DOHH2 (cell line): ENCODE measurements at regions not wholly inside any gene's neighbourhood (a gene's known extent, or its start where the extent isn't known, plus 50 kb on each side); places are given as distances from the start of the nearest gene placed in this dataset.

Experiments
- H3F3A ChIP-seq: fragments of 200-600 bp; sonication (generic), shearing (Covaris generic); 2 replicates; pipeline ENCODE4 v1.6.0; 2016; ENCODE audit warnings: antibody characterized with exemption, mild to moderate bottlenecking; ENCODE audit not compliant: control insufficient read depth, insufficient read depth
- H3K27ac ChIP-seq: fragments of 200-600 bp; sonication (generic); 2 replicates; pipeline ENCODE4 v1.5.1; 2014; ENCODE audit warnings: low read depth, mild to moderate bottlenecking, low read length, moderate library complexity
- H3K27me3 ChIP-seq: fragments of 200-600 bp; sonication (generic); 2 replicates; pipeline ENCODE4 v1.6.1; 2014; ENCODE audit warnings: mild to moderate bottlenecking, low read length, mixed read lengths; ENCODE audit not compliant: control insufficient read depth
- H3K36me3 ChIP-seq: fragments of 200-600 bp; sonication (generic); 2 replicates; pipeline ENCODE4 v1.6.1; 2014; ENCODE audit warnings: mild to moderate bottlenecking, low read length, moderate library complexity, mixed read lengths; ENCODE audit not compliant: control insufficient read depth
- H3K4me1 ChIP-seq: fragments of 200-600 bp; sonication (generic); 2 replicates; pipeline ENCODE4 v1.6.1; 2014; ENCODE audit warnings: mild to moderate bottlenecking, low read length, mixed read lengths; ENCODE audit not compliant: control insufficient read depth
- H3K4me2 ChIP-seq: fragments of 200-600 bp; sonication (generic); 2 replicates; pipeline ENCODE4 v1.6.0; 2014; ENCODE audit warnings: mild to moderate bottlenecking, low read length, moderate library complexity
- H3K4me3 ChIP-seq: fragments of 200-600 bp; sonication (generic); 2 replicates; pipeline ENCODE4 v1.5.1; 2014; ENCODE audit warnings: mild to moderate bottlenecking, low read length, mixed read lengths
- H3K79me2 ChIP-seq: fragments of 200-600 bp; sonication (generic); 2 replicates; pipeline ENCODE4 v1.6.1; 2014; ENCODE audit warnings: mild to moderate bottlenecking, low read length, mixed read lengths; ENCODE audit not compliant: control insufficient read depth
- H3K9me2 ChIP-seq: fragments of 200-600 bp; sonication (generic); replicated peaks from 2 replicates; pipeline ENCODE4 v1.6.1; 2014; ENCODE audit warnings: mild to moderate bottlenecking, low read length, mixed read lengths; ENCODE audit not compliant: control insufficient read depth
- H3K9me3 ChIP-seq: fragments of 200-600 bp; sonication (generic); 2 replicates; pipeline ENCODE4 v1.6.1; 2014; ENCODE audit warnings: antibody characterized with exemption, low read length, mixed read lengths; ENCODE audit not compliant: control insufficient read depth, insufficient read depth
- H4K20me1 ChIP-seq: fragments of 200-600 bp; sonication (generic); 2 replicates; pipeline ENCODE4 v1.6.0; 2014; ENCODE audit warnings: low read depth, mild to moderate bottlenecking, antibody characterized with exemption, low read length, moderate library complexity; ENCODE audit not compliant: control insufficient read depth, insufficient read depth
- EZH2phosphoT487 ChIP-seq: fragments of 200-600 bp; sonication (generic); IDR thresholded peaks from 2 replicates; pipeline ENCODE4 v1.6.1; 2017; ENCODE audit warnings: borderline replicate concordance, mild to moderate bottlenecking, antibody characterized with exemption, low read length, moderate library complexity, mixed read lengths
- TF ChIP-seq, protein P1 (sequence below): fragments of 200-600 bp; sonication (generic); IDR thresholded peaks from one replicate; pipeline ENCODE4 v1.5.1; 2014; ENCODE audit warnings: antibody characterized with exemption, mild to moderate bottlenecking, low read depth, low read length; ENCODE audit not compliant: poor library complexity, severe bottlenecking

DNA sequence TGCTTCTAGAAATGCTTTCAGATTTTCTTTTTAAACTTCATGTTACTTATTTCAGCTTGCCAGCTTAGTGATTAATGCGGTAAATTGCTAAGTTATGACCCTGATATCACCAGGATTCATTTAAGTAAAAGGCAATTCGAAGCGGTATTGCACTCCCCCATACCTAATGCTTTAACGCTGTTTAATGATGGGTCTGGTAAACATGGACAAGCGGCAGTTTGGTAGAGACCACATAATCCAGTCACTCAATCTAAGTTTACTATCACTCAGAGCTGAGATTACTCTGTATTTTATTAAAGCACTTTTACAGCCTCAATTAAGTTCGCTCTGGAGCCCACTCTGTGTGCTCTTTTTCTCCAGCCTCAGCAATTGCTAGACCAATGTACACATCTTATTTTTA, 118.2 kb upstream of the SCN7A start:
- Histone ChIP-seq H3K36me3 (no peaks in the 10 kb centered on the region), H3K27ac (no peak overlapping the region), H3F3A (no peaks in the 10 kb centered on the region), H3K9me2 (no peaks in the 10 kb centered on the region), H3K4me3 (no peak overlapping the region), H3K27me3 (no peaks in the 10 kb centered on the region), H3K4me2 (no peak overlapping the region), H3K9me3 (no peaks in the 10 kb centered on the region), H4K20me1 (no peaks in the 10 kb centered on the region), H3K79me2 (no peaks in the 10 kb centered on the region), H3K4me1 (no peaks in the 10 kb centered on the region)
- TF ChIP-seq, protein P1, sequence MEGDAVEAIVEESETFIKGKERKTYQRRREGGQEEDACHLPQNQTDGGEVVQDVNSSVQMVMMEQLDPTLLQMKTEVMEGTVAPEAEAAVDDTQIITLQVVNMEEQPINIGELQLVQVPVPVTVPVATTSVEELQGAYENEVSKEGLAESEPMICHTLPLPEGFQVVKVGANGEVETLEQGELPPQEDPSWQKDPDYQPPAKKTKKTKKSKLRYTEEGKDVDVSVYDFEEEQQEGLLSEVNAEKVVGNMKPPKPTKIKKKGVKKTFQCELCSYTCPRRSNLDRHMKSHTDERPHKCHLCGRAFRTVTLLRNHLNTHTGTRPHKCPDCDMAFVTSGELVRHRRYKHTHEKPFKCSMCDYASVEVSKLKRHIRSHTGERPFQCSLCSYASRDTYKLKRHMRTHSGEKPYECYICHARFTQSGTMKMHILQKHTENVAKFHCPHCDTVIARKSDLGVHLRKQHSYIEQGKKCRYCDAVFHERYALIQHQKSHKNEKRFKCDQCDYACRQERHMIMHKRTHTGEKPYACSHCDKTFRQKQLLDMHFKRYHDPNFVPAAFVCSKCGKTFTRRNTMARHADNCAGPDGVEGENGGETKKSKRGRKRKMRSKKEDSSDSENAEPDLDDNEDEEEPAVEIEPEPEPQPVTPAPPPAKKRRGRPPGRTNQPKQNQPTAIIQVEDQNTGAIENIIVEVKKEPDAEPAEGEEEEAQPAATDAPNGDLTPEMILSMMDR, result no peak
- TF ChIP-seq EZH2phosphoT487, result no peak

DNA sequence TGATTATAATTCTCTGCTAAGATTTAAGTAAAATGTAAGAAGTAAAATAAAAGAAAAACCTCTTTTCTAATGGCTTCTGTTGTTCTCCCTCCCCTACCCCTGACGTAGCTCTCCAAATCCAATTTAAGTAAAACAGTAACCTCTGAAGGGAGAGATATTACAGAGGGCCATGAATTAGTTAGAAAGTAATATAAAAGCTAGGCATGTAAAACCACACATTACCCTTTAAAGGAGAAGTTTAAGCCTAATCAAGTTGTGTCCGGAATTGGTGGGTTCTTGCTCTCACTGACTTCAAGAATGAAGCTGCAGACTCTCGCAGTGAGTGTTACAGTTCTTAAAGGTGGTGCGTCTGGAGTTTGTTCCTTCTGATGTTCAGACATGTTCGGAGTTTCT, 116.9 kb upstream of the SCN7A start:
- H3K36me3 ChIP-seq, result no peaks in the 10 kb centered on the region
- no peak for TF ChIP-seq EZH2phosphoT487
- TF ChIP-seq, protein P1, result no peak
- no peaks in the 10 kb centered on the region for H3F3A ChIP-seq
- H3K9me2 ChIP-seq, result no peaks in the 10 kb centered on the region
- no peaks in the 10 kb centered on the region for H3K9me3 ChIP-seq
- H3K79me2 ChIP-seq, result no peaks in the 10 kb centered on the region
- no peaks in the 10 kb centered on the region for H3K4me1 ChIP-seq
- H4K20me1 ChIP-seq, result no peaks in the 10 kb centered on the region
- no peak overlapping the region for H3K4me3 ChIP-seq
- H3K27me3 ChIP-seq, result no peaks in the 10 kb centered on the region
- no peak overlapping the region for H3K4me2 ChIP-seq
- no peak overlapping the region for H3K27ac ChIP-seq

DNA sequence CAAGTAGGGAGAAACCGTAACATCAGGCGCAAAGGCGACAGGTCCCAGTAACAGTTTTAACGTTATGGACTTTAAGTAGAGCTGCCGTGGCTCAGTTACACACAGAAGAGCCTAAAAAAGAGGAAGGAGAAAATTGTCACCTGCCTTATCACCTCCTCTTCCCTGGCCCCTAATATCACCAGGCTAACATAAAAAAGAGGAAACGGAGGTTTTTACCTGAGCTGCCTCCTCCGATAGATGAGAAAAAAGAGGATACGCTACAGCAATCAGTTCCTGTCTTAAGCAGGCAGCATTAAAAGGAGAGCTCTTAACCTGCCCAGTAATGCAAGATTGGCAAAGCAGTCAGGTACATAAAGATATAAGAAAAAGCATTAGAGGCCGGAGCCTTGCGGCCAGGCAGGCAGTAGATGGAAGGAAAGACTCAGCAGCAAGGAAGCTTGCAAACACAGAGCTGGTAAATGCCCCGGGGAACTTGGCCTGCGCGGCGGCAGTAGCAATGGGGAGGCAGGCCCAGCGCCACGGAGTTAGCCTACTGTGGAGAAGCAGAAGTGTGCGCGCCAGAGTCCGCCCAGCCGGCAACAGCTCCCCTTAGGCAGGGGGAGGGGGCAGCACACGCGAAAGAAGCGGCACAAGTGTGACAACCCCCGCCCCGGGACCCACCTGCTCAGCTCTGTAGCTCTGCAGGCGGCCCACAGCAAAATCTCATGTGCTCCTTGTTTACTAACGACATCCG, 116.3 kb upstream of the SCN7A start:
- Histone ChIP-seq H3K27me3 (no peaks in the 10 kb centered on the region), H3K9me2 (no peaks in the 10 kb centered on the region), H3K4me2 (no peak overlapping the region), H3K36me3 (no peaks in the 10 kb centered on the region), H3K79me2 (no peaks in the 10 kb centered on the region), H3K9me3 (no peaks in the 10 kb centered on the region), H3K27ac (no peak overlapping the region), H4K20me1 (no peaks in the 10 kb centered on the region), H3K4me3 (no peak overlapping the region), H3F3A (no peaks in the 10 kb centered on the region), H3K4me1 (no peaks in the 10 kb centered on the region)
- no peak for TF ChIP-seq EZH2phosphoT487
- TF ChIP-seq, protein P1, result no peak
